AG08395 (cell line): ENCODE measurements at regions not wholly inside any gene's neighbourhood (a gene's known extent, or its start where the extent isn't known, plus 50 kb on each side); places are given as distances from the start of the nearest gene placed in this dataset.

Experiments used
- DNase-seq: peaks from one replicate; pipeline ENCODE4 v3.0.0; 2012; ENCODE audit warnings: mixed read lengths, low spot score

GRCh38 chr11:30811226-30811755 lies 225.1 kb upstream of the MPPED2 start:
- DNase-seq: no peak

DNA sequence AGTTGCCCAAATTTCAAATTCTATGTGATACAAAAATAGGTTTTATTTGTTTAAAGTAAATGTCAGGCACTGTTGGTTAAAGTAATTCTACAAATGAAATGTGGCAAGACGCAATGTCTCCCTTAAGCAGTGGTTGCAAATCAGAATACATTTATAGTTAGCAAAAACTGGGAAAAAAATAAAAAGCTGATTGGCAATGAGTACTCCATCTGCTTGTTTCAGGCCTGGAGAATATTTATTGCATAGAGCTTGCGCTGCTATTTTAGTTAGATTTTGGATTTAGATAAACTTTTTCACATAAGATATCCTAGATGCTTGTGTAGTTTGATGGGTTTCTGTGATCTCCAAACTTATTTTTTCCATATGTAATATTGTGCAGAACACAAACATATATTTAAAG lies 224.0 kb upstream of the MPPED2 start:
- DNase-seq: no peak

DNA sequence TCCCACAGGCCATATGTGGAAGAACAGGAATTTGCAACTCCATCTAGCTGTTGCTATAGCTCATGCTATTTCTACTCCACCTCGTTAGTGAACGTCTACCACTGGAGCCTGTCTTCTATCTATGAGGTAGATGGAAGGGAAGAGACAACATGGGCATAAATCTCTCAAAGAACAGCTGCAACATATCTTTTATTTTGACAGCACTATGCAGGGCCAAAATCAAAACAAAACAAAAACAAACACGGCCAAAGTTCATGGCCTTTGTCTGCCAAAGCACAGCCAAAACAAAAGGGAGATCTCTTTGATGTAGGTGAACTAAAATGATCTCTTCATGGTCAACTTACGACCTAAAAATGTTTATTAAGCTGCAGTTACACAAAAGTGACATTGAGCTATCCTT lies 215.2 kb upstream of the MPPED2 start:
- DNase-seq: no peak

DNA sequence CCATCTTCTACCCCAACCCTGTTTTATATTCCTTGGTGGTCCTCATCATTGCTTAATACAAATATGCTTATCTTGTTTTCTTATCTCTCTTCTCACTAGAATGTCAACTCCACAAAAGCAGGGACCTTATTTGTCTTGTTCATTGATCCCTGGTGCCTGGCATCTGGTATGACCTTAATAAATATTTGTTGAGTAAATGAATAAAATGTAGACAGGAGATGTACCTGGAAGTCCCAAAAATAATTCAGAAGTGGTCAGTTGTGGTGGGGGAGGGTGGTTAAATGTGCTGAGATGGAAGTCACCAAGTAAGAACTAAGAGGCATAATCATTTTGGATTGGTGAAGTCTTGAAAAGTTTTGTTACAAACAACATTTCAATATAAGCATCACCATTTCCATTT lies 214.8 kb upstream of the MPPED2 start:
- DNase-seq: no peak

DNA sequence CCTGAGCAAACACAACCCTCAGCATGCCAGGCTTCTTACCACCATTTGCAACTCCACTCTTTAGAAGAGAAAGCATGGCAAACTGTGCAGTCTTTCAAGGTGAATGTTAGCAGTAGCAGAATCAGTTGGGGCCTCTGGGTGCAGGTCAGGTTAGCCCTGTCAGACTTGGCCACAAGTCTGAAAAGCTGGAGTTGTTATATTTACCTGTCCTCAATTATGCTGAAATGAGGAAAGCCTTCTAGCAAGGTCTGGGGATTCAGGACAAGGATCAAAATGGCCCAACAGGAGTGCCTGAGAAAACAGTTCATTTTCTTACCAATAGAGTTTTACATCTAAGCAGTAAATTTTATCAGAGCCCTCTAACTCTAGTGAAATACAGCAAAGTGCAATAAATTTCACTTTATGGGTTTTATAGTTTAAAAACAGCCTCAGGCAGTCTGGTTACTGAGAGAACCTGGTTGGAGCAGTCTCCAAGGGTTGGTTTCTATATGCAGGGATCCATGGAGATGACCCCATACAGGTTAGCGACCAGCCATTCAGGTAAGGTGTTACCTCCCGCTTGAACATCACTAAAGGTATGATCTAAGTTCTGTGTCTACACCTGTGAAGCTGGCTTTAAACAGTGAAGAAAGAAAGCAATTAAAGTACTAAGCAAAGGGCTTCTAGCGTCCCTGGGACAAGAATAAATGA lies 212.5 kb upstream of the MPPED2 start:
- DNase-seq: no peak

GRCh38 chr11:30789270-30789669 lies 203.1 kb upstream of the MPPED2 start:
- peak; percentile 69 for DNase-seq

DNA sequence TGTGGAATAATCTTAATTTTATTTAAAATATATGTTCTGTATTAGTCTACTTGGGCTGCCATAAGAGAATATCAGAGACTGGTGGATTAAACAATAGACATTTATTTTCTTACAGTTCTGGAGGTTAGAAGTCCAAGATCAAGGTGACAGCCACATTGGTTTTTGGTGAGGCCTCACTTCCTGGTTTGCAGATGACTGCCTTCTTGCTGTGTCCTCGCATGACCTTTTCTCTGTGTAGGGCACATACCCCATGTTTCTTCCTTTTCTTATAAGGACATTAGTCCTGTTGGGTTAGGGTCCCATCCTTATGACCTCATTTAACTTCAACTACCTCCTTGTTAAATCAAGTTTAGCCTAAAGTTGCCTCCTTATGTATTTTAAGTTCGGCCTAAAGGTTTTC lies 202.7 kb upstream of the MPPED2 start:
- no peak for DNase-seq

DNA sequence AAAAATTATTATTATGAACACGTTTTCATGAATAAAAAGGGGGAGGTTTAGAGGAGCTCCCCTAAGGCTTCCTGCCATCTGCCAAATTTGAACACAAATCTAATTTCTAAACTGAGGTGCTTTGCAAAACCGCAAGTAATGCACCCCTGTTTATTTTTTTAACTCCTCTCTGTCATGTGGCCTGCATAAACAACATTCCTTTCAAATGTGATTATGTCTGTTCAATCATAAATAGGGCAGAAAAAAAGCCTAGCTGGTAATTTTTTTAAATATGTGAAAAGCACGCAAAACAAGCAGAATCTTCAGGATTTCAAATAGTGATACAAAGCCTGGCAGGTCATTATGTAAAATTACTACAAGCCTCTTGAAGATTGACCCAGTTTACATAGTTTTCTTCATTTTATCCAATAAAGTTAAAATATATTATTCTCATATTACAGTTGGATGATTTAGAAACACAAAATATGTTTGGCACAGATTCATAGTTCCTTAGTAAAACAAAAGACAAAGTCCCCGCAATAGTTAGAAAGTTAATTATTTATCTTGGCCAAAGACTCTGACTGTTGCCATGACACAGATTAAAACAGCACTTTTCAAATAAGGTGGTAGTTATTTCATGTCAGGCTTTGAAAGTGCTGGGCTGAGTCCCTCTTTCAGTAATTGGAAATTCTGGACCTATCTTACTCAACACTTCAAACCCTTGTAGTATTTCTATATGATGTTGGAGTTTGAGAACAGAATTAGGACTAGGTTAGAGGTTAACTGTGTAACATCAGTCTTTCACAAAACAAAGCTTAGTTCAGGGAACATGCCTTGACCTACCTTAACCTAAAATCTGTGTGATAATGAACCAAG lies 200.3 kb upstream of the MPPED2 start:
- DNase-seq: peak; percentile 43

DNA sequence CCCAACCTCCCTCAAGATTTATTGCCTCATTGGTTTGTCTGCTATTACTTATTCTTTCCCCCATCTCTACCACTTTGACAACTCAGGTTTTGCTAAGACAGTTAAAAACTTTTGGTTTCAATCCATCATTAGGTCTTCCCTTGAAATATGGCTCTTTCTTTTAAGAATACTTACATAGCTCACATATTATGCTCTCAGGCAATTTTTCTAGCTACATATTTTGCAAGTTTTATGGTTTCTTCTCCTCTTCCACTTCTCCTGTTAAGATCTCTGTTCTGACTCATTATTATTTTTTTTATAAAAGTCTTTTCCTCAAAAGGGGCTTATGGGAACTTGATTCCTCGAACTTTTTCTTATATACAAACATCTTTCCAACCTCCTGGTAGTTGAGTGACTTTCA lies 192.4 kb upstream of the MPPED2 start:
- DNase-seq: no peak

- DNase-seq: no peak
Observed at GRCh38 chr11:30775233-30775522, 189.0 kb upstream of the MPPED2 start.

DNA sequence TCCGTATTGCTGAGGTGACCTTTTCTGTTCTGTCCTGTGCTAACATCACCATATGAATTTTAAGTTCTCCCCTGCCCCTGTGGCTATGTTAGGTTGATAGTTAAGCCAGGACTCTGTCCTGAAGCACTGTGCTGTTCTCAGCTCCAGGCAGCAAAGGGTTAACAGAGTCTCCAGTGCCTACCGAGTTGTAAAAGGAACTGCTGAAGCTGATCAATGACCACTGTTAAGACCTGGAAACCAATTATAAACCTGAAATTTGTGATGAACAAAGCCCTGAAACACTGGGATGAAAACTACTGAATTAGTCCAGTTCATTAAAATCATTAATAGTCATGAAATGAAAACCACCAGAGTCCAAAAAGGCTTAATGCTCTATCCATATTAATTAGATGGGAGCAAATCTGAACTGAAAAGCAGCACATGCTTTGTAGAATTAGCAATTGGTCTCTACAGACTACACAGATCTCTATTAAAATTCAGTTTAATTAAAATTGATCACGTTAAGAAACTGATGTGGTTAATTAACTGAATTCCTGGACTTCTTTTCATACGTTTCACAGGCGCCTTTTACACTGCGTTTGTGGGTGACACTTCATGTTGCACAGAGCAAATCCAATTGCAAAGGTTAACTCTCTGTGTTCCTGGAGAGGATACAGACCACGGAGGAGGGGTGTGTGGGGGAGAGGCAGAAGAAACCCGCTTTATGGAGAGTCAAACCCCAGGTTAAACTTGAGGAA lies 188.5 kb upstream of the MPPED2 start:
- no peak for DNase-seq

- DNase-seq: no peak
Observed at GRCh38 chr11:30772908-30773307, 186.8 kb upstream of the MPPED2 start.

GRCh38 chr11:30763951-30764350 lies 177.8 kb upstream of the MPPED2 start:
- DNase-seq: no peak

DNA sequence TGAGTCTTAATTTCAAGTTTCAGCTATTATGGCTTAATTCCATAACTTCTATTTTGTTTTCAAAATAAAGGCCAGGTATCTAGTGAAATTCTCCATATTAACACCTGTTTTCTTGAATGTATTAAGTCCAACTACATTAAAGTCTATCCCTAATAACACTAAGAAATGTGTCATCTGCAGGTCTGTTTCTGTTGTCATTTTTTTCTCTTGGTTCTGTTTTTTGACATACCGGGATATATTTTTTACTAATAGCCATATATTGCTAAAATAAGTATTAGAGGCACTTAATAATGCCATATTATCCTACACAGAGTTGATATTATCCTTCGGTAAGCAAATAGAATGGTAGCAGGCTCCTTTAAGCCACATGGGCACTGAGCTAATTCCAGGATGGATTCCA lies 176.0 kb upstream of the MPPED2 start:
- no peak for DNase-seq

GRCh38 chr11:30760345-30760744 lies 174.2 kb upstream of the MPPED2 start:
- DNase-seq: peak; percentile 47

- no peak for DNase-seq
Observed at GRCh38 chr11:30758946-30759504, 172.9 kb upstream of the MPPED2 start.

DNA sequence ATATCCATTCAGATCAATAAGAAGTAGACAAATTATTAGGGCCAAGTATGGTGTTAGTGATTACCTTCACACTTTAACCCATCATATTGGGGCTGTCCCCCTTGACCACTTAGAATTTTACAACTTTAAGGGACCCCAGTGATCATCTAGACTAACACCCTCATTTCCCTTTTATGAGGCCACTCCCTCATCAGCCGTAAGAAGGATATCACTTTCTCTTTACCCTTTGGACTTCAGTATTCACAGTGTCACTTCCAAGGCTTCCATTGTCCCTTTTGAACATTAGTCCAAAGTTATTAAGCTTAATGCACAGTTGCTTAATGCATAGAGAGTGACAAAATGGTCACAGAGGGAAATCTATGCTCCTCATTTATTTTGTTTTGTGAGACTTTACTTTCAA lies 172.4 kb upstream of the MPPED2 start:
- no peak for DNase-seq

DNA sequence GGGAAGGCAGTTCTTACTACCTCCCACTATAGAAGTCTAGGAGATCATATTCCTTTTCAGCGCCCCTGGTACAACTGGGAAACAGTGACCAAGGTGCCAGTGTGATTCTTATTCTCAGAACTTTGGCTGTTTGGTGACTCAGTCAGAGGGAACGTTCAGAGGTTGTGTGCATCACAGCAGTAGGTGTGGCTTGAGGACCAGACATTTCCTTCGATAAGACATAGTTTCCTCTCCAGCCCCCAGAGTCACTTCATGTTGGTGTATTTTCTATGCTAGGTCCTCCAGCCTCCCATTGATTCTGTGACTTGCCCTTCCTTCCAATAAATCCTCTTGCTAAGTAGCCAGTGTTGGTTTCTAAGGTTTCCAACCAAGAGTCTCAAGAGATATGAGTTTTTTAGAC lies 171.9 kb upstream of the MPPED2 start:
- DNase-seq: peak; percentile 49

DNA sequence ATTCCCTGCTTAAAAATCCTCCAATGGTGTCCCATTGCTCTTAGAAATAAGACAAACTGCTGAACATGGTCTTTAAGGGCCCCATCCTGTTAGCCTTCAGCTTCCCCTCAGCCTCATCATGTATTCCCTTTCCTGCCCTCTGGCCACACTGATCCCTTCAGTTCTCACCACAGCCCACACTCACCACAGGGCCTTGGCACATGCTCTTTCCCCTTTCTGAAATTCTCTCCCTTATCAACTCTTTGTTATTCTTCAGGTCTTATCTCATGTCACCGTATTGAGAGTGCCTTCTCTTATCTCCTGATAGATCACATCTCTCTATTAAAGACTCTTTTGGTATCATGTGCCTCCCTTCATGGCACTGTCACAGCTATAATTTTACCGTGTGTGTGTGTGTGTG lies 167.8 kb upstream of the MPPED2 start:
- DNase-seq: no peak

DNA sequence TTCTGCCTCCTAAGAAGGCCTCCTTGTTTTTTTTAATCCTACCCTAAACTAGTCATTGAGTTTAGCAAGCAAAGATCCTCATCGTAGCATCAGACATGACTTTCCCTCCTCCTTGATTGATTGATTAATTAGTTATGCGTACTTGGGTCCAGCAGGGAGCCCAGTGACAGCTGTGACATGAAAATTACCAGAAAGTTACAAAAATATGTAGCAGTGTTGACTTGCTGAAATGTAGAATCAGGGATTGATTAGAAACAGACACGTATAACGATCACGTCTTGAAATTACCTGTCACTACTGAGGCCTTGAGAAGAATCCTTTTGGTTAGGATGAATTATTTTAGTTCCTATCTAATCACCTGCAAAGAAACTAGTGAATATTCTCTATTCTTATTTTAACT lies 167.4 kb upstream of the MPPED2 start:
- no peak for DNase-seq

GRCh38 chr11:30749268-30749667 lies 163.1 kb upstream of the MPPED2 start:
- no peak for DNase-seq

GRCh38 chr11:30741039-30741550 lies 154.9 kb upstream of the MPPED2 start:
- DNase-seq: peak; percentile 90
